CMK (cell line): ENCODE measurements at regions not wholly inside any gene's neighbourhood (a gene's known extent, or its start where the extent isn't known, plus 50 kb on each side); places are given as distances from the start of the nearest gene placed in this dataset.
"Not testable (repeated sequence)": the region's sequence is repeated elsewhere in the genome, so short reads cannot be mapped to it uniquely, and the experiment has no call there.

Experiments used
- DNase-seq: peaks from one replicate; pipeline ENCODE4 v3.0.0-alpha.2; 2010; ENCODE audit warnings: low read depth

DNA sequence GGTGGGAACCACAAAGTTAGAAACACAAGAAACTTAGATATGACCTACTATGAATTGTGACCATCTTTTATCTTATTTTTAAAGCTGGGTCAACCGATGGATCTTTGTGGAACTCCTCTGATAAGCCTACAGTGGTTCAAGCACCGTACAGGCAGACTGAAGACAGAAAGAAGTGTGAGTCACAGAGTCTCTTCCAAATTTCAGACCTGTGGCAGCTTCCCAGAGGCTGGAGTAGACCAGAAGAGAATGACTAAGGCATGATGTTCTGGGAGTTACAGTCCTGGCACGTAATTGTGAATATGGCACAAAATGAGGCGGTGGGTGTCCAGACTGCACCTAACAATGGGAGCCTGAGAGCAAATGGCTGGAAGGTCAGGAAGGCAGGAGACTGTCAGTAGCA lies 70.0 kb downstream of the LMO4 start:
- DNase-seq = no peak

DNA sequence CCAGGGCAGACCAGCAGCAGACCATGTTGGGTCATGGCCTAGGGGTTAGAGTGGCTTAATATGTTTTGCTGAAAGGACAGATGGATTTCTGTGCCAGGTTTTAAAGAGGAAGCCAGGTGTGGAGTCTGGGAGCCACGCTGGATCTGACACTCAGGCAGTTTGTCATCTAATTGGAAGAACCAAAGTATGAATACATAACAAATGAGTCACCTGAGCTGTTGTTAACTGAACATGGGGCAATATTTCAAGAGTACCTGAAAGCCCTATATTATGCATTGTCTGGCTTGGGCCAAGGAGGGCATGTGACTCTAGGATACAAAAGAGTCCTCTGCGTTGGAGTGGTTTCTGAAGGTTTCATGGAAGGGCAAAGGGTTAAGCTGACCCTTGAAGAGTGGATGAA lies 70.6 kb downstream of the LMO4 start:
- no peak for DNase-seq

DNA sequence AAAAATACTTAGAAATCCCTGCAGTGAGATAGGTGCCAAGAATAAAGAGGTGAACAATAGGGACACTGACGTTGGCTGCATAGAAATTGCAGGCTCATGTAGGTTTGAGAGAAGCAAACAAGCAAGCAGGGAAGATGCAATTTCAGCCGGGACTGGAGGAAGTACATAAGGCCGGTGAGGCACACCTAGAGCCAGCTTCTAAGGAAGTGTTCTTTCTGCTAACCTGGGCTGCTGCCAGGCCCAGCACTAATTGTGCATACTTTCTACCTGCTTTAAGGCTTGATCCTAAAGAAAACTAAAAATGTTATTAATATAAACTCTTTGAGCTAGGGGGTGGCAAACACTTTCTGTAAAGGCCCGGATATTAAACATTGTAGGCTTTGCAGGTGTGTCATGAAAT lies 71.0 kb downstream of the LMO4 start:
- DNase-seq = no peak

DNA sequence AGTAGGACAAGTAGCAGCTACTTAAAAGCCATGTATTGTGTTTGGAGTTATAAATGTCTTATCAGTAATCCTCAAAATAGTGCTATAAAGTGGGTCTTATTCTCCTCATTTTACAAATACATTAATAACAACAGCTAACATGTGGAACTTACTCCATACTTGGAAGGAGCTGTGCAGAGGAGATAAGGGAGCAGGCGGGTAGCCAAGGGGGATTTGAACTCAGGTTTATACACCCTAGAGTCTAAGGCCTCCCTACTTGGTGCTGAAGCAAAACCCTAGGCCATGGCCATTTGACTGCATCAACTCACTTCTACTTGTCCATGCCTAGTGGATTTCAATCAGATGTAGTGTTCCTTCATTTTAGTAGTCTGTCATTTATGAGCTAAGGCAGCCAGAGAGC lies 72.1 kb downstream of the LMO4 start:
- no peak for DNase-seq

DNA sequence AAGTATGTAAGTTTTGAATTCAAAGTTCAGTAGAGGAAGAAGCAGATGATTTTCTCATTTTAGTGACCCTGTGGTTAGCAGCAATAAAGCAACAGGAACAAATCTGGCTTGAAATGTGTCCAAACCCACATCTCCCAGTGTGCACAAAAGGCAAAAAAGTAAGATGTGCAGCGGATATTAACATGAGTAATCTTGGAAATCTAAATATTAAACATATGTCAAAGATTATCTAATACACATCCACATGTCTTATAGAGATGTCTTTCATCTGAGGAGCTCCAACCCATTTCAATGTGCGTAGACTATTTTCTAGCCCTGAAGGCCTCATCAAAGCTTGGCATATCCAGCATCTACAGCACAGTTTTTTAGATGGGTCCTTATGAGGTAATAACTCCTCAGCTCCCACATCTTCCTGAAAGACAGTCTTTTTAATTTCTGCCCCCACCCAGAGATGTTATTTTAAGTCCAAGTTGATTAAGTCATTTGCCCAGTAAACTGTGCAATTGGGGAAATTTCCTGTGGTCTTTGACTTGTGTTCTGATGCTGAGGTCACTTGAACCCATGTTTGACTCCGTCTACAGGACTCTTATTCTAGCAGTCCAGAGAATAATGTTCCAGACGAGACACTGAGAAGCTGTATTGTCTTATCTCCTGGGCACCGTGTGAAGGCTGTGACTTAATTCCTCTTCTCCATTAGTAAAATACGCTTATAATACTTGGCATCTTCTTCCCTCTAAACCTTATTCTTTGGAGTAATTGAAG lies 73.7 kb downstream of the LMO4 start:
- DNase-seq = no peak

DNA sequence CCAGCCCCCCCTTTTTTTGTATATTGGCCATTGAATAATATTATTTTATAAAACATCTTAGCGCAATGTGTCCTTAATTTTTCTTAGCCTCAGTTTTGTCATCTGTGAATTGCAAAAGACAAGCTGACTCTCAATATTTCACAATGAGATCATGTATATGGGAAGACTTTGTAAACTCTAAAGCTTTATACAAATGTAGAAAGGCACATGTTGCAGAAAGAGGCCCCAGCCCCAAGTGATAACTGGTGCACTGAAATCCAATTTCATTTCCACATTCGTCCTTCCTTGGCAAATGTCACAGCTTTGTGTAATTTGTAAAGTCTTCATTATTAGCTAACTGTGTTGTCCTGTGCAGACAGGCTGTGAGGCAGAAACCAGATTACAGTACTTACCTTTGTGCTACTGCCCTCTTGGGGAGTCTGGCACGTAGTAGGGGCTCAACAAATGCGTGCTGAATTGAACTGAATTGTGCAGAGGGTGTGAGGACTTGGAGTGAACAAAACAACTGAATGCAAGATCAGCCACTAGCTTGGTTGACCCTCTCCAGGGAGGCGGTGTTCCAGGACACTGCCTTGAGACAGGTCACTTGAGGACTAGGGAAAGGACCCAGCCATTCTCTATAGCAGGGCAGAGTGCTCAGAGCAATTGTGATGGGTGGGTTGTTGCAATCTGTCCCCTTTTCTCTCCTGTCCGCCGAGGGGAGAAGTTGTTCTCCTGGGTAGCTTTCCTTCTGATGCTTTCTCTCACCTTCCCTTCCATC lies 74.6 kb downstream of the LMO4 start:
- DNase-seq = no peak

DNA sequence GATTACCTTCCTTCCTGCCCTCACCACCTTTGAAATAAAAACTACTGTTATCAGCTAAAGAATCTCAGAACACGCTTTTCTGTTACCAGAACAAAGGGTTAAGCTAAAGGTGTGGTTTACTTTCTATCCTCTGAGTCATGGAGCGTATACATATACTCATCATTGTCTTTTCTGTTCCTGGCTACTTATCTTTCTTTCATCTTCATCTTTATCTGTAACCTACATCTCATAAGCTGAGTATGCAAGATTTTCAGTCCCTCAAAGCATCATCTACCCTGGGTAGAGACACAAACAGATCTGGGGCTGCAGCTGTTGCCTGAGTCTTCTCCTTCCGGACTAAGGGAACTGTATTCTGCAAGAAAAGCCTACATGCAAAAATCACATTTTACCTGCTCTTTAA lies 75.6 kb downstream of the LMO4 start:
- DNase-seq = no peak

DNA sequence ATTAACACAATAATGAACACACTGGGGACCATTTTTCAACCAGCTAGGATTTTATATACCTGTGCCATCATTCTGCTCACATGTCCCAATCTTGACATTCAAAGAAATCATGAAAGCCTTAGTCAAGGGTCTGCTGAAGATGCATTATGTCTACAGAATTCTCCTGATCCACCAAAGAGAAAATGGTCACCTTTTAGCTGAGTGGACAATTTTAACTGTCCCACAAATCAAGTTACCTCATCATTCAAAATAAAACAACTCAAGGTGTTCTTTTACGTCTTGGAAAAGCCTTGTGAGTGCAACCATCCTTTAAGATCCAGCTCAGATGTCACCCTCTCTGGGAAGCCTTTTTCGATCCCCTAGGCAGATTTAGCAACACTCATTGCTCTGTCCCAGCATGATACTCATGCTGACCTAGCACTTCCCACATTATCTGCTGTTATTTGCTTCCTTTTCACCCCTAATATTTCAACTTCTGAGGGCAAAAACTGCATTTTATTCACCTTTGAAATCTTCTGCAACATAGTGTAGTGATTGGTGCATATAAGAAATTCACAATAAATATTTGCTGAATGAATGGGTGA lies 80.1 kb downstream of the LMO4 start:
- no peak for DNase-seq

DNA sequence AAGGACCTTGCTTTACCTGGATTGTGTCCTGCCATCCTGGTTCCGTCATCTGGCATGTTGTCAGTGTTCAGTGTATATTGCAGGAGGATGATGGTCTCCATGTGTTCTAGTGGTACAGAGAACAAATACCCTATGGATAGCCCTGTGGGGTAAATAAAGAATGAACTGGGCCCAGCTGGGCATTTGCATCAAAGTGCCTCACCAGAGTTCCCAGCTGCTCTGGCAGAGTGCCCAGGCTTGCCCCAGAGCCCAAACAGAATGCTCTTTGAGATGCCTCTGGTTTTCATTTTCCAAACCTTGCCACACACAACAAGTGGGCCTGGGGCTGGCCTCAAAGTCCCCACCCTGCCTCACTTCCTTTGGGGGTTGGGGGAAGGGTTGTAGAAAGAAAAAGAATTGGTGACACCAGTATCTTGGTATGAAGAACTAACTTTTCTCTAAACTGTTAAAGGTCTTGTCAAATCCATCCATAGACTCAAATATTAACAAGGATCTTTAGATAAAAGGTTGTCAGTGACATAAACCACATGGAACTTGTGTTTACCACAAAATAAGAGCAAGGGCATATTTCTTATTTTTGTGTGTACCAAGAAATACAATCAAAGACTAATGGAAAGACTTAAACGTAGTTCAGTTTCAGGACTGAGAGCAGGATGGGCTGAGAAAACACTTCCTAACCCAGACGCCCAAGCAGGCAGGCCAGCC lies 82.2 kb downstream of the LMO4 start:
- DNase-seq = no peak

DNA sequence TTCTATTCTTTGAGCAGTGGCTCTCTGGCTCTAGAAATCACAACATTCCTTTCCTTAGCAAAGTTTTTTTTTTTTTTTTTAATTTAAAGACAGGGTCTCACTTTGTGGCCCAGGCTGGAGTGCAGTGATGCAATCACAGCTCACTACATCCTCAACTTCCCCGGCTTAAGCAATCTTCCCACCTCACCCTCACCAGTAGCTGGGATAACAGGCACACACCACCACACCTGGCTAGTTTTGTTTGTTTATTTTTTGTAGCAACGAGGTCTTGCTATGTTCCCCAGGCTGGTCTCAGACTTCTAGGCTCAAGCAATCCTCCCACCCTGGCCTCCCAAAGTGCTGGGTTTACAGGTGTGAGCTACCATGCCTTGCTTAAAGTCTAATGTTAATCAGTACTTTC lies 85.2 kb downstream of the LMO4 start:
- DNase-seq = not testable (repeated sequence)

DNA sequence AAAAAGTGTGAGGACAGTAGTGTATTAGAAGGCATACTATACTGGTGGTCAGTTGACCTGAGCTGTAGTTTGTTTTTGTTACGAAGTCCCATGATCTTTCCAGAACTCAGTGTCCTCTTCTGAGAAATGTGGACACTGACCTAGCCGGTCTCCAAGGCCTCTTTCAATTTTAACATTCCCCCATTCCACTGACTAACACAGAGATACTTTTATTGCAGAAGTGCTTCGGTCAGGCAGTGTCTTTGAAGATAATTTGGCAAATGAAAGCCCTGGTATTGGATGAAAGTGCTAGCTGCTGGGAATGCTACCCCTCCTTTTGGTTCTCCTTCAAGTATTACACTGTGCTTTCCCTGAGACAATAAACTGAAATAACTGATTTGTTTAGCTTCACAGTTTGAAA lies 89.4 kb downstream of the LMO4 start:
- DNase-seq = no peak

DNA sequence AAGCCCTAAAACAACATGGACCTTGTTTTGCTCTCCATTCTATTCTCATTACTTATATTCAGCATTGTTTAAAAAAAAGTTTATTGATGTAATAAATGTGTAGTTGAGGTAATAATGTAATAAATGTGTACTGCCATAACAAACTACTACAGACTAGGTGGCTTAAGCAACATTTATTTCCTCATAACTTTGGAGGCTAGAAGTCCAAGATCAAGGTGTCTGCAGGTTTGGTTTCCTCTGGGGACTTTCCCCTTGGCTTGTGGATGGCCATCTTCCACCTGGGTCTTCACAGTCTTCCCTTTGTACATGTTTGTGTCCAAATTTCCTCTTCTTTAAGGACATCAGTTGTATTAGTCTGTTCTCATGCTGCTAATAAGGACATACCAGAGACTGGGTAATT lies 93.1 kb downstream of the LMO4 start:
- DNase-seq = no peak

DNA sequence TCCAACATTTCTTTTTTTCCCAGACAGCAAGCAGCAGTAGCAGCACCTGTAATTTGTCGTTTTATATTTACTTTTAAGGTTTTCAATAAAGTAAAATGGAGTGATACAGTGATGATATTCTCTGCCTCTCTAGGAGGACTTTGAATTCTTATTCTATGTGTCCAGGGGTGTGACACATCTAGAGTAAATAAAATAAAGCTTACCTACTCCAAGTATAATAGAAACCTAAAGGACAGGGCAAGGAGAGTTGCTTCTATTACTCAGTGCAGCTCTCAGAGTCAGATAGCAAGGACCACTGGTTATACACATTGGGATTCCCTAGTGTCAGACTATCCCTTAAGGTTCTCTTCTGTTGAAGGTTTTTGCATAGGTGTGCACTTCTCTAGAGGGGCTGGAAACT lies 95.9 kb downstream of the LMO4 start:
- no peak for DNase-seq

DNA sequence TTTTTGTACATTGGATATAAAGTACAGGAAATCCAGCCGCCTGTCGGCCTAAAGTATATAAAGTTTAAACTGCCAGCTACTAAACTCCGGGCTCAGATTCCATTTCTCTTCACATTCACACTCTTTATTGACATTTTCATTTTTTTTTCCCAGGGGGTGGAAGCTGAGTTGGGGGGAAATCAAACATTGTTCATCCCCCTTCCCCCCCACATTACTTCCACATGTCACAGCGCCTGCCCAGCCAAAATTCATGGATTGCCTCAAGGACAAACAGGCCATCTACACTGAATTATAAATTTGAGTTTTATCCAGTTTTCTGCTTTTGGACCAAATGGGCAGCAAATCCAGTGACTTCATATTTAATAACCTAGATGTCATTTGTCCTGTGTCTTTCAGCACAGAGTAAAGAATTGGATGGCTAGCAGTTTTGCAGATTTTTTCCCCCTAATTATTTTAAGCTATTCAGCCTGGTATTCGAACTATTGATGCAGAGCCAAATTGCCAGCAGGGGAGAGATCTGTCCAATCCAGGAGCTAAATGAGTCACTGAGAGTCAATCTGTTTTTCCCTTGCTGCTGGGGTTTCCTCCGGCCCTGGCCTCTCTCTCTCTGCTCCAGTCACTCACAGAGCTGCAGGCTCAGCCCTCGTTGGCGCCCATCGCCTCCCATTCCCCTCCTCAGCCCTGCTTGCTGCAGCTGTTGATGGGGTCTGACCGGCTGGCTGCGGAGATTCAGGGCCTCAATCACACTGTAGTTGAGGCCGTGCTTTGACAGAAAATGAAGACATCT lies 98.0 kb downstream of the LMO4 start:
- no peak for DNase-seq

DNA sequence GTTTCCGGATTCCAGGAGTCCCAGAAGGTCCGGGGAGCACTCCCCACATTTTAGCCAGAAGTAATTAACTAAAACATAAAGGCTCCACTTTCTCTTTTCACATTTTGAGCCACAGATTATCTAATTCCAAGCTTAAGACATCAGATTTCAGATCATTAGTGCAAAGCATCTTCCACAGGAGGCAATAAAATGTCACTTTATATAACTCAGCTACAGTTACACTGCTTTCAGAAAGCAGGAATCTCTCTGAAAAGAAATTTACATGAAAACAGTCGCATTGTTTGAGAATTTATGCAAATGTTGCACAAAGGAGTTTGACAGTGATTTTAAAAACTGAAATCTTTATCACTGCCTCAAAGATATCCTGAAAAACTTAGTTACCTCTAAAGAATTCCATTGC lies 99.7 kb downstream of the LMO4 start:
- no peak for DNase-seq

DNA sequence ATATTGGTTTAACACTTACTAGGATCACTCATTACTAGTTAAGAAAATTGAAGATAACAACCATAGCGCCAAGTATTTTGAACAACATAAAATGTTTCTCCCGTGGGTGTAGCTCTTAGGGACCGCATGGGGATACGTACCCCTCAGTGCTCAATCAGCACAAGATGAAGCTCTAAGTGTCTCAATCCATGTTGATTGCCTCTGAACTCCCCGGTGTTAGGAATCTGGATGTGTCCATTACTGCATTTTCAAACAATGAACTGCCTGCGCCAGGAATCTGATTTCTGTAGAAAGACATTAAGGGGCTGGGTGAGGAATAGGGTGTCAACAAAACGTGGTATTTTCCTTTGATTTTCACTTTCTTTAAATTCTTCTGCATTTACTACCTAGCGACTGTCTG lies 100.2 kb downstream of the LMO4 start:
- no peak for DNase-seq

DNA sequence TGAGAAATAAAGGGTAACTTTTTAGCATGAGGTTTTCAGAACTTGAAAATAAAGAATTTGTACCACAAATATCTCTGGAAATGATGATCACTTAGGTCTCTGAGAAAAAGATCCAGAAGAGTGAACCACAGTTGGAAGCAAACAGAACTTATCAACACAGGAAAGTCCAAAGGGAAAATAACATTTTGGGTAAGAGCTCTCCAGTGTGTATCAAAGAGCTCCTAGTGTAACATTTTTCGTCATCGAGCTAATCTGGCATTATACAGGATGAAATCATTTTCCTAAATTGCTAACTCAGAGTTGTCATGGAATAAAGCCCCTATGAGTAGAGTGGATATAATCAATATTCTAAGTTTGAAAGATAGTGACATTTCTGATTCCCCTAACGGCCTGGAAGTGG lies 104.0 kb downstream of the LMO4 start:
- no peak for DNase-seq

DNA sequence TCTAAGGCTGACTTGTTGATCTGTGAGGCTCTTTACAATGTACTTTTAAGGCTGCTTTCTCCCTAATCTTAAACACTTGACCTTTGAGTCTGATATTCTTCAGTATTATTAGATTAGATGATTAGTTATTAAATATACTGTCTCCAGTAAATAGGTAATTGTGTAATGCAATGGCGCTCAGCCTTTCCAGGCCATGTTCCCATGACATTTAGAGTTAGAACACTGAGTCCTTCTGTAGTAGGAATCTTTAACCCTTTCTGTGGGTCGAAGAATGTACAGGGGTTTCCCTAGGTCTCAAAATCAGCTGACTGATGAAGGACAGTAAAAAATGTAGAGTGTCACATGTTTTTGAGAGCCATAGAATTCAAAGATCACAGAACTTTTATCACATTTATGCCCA lies 104.4 kb downstream of the LMO4 start:
- DNase-seq = not testable (repeated sequence)

DNA sequence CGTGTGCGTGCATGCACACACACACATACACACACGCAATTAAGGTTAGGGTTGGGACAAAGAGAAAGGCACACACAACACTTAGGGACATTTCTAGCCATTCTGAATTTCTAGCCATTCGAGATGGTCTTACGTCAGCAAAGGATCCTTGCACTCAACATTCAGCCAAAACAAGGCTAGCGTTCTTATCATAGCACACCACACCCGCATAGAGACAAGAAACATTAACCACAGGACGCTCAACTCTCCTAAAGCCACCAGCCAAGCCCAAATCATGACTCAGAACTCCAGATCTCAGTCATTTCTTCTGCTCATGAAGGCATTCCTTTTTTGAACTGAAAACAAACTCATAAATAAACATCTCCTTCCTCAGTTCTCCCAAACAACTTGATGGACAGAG lies 106.8 kb downstream of the LMO4 start:
- DNase-seq = peak; percentile 84

DNA sequence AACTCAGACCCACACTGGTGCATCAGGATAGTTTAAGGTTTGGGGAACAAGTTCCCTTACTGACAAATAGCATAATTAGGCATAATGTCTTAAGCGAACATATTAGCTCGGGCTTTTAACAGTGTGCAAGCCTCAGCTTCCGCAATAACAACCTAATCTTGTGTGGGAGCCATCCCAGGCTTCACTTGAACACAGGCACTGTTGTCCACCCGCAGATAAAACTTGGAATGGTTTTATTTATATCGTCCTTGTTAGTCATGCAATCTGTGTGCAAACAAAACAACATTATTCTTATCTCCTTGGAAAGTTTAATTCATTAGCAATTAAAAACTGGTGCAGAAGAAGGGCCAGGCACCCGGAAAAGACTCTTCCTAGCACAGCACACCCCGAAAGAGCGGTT lies 107.4 kb downstream of the LMO4 start:
- not testable (repeated sequence) for DNase-seq

DNA sequence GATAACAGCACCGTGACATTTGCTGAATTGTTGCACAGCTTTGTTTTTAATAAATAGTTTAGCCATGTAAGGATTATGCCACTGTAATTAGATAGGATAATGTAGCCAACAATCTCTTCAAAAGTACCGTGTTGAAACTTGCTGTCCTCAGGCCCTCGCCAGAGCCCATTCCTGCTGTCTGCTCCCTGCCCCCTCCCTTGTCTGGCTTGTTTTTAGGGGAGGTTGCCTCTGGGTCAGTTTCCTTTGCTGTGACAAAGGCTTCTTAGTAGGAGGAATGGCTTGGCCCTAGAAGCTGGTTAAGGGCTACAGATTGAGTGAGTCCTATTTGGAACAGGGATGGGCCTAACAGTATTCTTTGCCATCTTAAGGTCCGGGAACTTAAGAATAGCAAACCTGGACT lies 107.9 kb downstream of the LMO4 start:
- DNase-seq = no peak
